AG04449 (cell line): ENCODE measurements at regions not wholly inside any gene's neighbourhood (a gene's known extent, or its start where the extent isn't known, plus 50 kb on each side); places are given as distances from the start of the nearest gene placed in this dataset.

Experiments used
- CTCF ChIA-PET: fragments of 350-600 bp; formaldehyde crosslinking; extraction: SDS; loops from one replicate; lab custom pipeline; 2021; ENCODE audit warnings: antibody characterized with exemption; lab: Yijun Ruan, JAX
- POLR2A ChIA-PET: fragments of 400-600, 350-600 bp; formaldehyde crosslinking; extraction: SDS; loops from one replicate; lab custom pipeline; 2020; ENCODE audit warnings: antibody characterized with exemption, inconsistent platforms; lab: Yijun Ruan, JAX
- DNase-seq: peaks from one replicate; pipeline ENCODE4 v3.0.0-alpha.2; 2010; ENCODE audit warnings: low read depth, low spot score
- H3K4me3 ChIP-seq: 2 replicates; pipeline ENCODE4 v1.5.1; 2011; ENCODE audit warnings: low read depth, mild to moderate bottlenecking, control low read depth, low read length
- TF ChIP-seq, protein P1 (sequence below): IDR thresholded peaks from one replicate; pipeline ENCODE4 v1.5.1; 2011; ENCODE audit warnings: mild to moderate bottlenecking, moderate library complexity, low read length, control low read depth, inconsistent platforms; ENCODE audit not compliant: insufficient read depth; ENCODE audit errors: missing control alignments

DNA sequence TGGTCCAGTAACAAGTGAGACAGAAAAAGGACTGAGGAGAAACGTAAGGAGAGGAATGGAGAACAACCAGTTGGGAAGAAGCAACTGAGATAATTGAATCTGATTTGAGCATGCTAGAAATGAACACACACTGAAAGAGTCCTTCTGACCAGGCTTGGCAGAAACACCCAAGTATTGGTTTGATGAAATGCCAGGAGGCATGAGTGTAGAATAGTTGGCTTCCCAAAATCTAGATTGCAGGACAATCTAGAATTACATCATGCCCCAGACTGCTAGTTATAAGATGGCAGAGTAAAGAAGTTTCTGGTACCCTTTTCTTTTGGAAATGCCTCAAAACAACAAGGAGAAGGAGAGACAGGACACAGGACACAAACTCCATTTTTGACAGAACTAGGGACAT lies 189.7 kb upstream of the STT3B start:
- ChIA-PET POLR2A (no interaction called here), CTCF (no interaction called here)
- TF ChIP-seq, protein P1, sequence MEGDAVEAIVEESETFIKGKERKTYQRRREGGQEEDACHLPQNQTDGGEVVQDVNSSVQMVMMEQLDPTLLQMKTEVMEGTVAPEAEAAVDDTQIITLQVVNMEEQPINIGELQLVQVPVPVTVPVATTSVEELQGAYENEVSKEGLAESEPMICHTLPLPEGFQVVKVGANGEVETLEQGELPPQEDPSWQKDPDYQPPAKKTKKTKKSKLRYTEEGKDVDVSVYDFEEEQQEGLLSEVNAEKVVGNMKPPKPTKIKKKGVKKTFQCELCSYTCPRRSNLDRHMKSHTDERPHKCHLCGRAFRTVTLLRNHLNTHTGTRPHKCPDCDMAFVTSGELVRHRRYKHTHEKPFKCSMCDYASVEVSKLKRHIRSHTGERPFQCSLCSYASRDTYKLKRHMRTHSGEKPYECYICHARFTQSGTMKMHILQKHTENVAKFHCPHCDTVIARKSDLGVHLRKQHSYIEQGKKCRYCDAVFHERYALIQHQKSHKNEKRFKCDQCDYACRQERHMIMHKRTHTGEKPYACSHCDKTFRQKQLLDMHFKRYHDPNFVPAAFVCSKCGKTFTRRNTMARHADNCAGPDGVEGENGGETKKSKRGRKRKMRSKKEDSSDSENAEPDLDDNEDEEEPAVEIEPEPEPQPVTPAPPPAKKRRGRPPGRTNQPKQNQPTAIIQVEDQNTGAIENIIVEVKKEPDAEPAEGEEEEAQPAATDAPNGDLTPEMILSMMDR = no peak
- no peak for DNase-seq
- no peak overlapping the region for H3K4me3 ChIP-seq

DNA sequence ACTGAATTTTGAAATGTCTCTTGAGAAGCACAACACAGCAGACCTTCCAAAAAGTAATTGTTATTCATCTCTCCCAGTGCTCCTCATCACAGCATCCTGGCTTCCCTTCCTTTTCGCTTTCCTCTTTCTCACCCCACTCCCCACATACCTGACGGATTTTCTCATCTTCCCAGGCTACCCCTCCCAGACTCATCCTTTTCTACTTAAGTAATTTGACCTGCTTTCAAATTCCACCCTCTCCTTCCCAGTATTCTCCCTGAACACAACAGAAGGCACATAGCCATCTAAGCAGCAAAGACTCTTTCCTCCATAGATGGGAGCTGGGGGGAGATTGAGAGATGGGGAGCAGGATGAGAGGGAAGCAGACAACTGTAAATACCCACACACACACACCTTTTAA lies 187.1 kb upstream of the STT3B start:
- no peak for DNase-seq
- TF ChIP-seq, protein P1 = no peak
- CTCF ChIA-PET = no interaction called here
- POLR2A ChIA-PET = no interaction called here
- H3K4me3 ChIP-seq = no peak overlapping the region

DNA sequence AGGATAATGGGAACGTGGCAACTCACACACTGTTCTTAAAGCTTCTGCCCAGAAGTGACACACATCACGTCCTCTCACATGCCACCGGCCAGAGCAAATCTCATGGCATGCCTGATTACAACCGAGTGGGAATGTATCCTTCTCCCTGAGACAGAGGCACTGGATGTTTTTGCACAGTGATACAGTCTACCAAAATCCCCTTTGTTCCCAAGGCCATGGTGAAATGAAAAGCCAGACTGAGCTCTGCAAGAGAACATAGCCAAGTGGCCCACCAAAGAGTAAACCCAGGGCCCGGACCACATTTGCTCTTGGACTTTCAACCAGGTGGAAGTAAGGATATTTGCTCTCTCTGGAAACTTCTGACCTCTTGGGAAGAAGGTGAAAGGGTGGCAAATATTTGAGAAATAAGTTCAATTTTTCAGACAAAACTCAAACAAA lies 186.2 kb upstream of the STT3B start:
- no peak for DNase-seq
- ChIA-PET POLR2A (no interaction called here), CTCF (no interaction called here)
- no peak overlapping the region for H3K4me3 ChIP-seq
- TF ChIP-seq, protein P1 = no peak

DNA sequence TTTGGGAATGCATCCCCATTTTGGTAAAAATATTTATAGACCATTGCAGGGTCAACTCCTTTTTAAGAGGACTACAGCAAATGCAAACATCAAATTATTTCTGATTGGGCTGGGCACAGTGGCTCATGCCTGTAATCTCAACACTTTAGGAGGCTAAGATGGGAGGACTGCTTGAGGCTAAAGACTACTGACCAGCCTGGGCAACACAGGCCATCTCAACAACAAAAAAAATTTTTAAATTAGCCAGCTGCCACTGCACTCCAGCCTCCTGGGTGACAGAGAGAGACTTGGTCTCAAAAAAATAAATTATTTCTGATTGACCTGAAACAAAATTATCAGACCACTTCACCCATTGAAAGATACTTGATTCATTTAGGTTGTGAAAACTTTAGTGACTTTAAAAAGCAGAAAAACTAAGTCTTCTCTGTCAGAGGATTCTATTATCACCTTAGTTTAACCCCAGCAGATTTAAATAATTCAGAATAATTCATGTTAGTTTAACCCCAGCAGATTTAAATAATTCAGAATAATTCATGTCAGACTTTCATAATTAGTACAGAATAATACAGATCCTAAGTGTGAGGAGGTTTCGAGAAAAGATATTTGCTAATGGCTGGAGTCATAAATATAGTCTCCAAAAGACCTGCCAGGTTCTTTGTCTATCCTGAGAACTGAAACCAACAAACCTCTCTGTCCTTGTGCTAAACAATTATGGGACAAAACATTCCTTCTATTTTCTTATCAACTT lies 183.6 kb upstream of the STT3B start:
- CTCF ChIA-PET = no interaction called here
- POLR2A ChIA-PET = no interaction called here
- TF ChIP-seq, protein P1 = no peak
- no peak for DNase-seq
- H3K4me3 ChIP-seq = no peak overlapping the region

DNA sequence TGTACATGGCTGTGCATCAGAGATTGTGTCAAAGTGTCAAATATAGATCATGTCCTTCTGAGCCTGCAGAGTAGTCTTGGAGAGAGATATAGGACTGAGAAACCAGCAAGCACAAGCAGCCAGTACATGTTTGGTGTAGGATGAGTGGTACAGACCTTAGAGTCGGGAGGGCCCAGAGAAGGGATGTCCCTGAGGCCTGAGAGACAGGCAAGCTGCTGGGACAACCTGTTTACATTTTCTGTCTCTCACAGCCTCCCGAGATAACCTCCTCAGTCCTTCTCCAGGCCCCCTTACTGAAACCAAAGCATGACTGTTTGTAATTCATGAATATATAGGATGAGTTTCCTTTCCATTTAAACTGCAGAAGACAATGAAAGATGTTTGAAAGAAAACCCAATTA lies 182.4 kb upstream of the STT3B start:
- H3K4me3 ChIP-seq = no peak overlapping the region
- no peak for DNase-seq
- CTCF ChIA-PET = no interaction called here
- TF ChIP-seq, protein P1 = no peak
- POLR2A ChIA-PET = no interaction called here

GRCh38 chr3:31352331-31352730 lies 180.4 kb upstream of the STT3B start:
- POLR2A ChIA-PET = no interaction called here
- H3K4me3 ChIP-seq = no peak overlapping the region
- CTCF ChIA-PET = no interaction called here
- TF ChIP-seq, protein P1 = no peak
- DNase-seq = no peak
